Hepatocyte (in vitro differentiated cells): ENCODE measurements at regions not wholly inside any gene's neighbourhood (a gene's known extent, or its start where the extent isn't known, plus 50 kb on each side); places are given as distances from the start of the nearest gene placed in this dataset.

ENCODE experiments used
- CTCF ChIP-seq: fragments of 200-600 bp; sonication (generic); IDR thresholded peaks from 2 replicates; pipeline ENCODE4 v1.5.1; 2016; ENCODE audit warnings: antibody characterized with exemption, mild to moderate bottlenecking; ENCODE audit not compliant: poor library complexity
- EZH2 ChIP-seq: fragments of 200-600 bp; sonication (generic); IDR thresholded peaks from 2 replicates; pipeline ENCODE4 v1.6.1; 2016; ENCODE audit warnings: antibody characterized with exemption, mild to moderate bottlenecking, borderline replicate concordance

GRCh38 chr6:142601427-142601826, 299.6 kb downstream of the ADGRG6 start:
- TF ChIP-seq CTCF (no peak), EZH2 (no peak)
